Coronary artery (tissue), 2 donors: ENCODE measurements at regions not wholly inside any gene's neighbourhood (a gene's known extent, or its start where the extent isn't known, plus 50 kb on each side); places are given as distances from the start of the nearest gene placed in this dataset.

Experiments used
- DNase-seq: peaks from one replicate; pipeline ENCODE4 v3.0.0-alpha.2; 2017; ENCODE audit warnings: low spot score
- H3K27ac ChIP-seq, 2 donors: fragments of 200-600 bp; sonication (generic); one replicate each; pipeline ENCODE4 v1.5.1; 2016 to 2019
- H3K4me3 ChIP-seq: fragments of 200-600 bp; sonication (generic); 2 replicates; pipeline ENCODE4 v1.5.1; 2016; ENCODE audit warnings: mild to moderate bottlenecking, moderate library complexity
- CTCF ChIP-seq: fragments of 200-600 bp; sonication (generic); IDR thresholded peaks from one replicate; pipeline ENCODE4 v1.5.1; 2019; ENCODE audit warnings: antibody characterized with exemption

GRCh38 chr17:51347851-51348584 is 87.7 kb downstream of the UTP18 start:
- TF ChIP-seq CTCF = no peak
- no peak for DNase-seq
- Histone ChIP-seq H3K27ac (no peak overlapping the region), H3K4me3 (no peak overlapping the region)

GRCh38 chr17:51351080-51351479 is 90.7 kb downstream of the UTP18 start:
- TF ChIP-seq CTCF = no peak
- no peak for DNase-seq
- no peak overlapping the region for H3K4me3 ChIP-seq
- no peak overlapping the region for H3K27ac ChIP-seq

- TF ChIP-seq CTCF = no peak
- Histone ChIP-seq H3K27ac (no peak overlapping the region), H3K4me3 (no peak overlapping the region)
- no peak for DNase-seq
Observed at GRCh38 chr17:51351890-51352289, 91.5 kb downstream of the UTP18 start.

- TF ChIP-seq CTCF = no peak
- DNase-seq = no peak
- H3K27ac ChIP-seq = no peak overlapping the region
- H3K4me3 ChIP-seq = no peak overlapping the region
Observed at GRCh38 chr17:51352798-51353197, 92.5 kb downstream of the UTP18 start.

GRCh38 chr17:51353296-51353695 is 93.0 kb downstream of the UTP18 start:
- TF ChIP-seq CTCF = no peak
- DNase-seq = no peak
- Histone ChIP-seq H3K4me3 (no peak overlapping the region), H3K27ac (no peak overlapping the region)

- DNase-seq = no peak
- Histone ChIP-seq H3K27ac (no peak overlapping the region), H3K4me3 (no peak overlapping the region)
- TF ChIP-seq CTCF = no peak
Observed at GRCh38 chr17:51354936-51355335, 94.6 kb downstream of the UTP18 start.
